ENCODE measurements at regions not wholly inside any gene's neighbourhood (a gene's known extent, or its start where the extent isn't known, plus 50 kb on each side); places are given as distances from the start of the nearest gene placed in this dataset.
"Not testable (repeated sequence)": the region's sequence is repeated elsewhere in the genome, so short reads cannot be mapped to it uniquely, and the experiment has no call there.

GRCh38 chr2:160550048-160550447 lies 56.4 kb upstream of the RBMS1 start:
- no peak for DNase-seq

DNA sequence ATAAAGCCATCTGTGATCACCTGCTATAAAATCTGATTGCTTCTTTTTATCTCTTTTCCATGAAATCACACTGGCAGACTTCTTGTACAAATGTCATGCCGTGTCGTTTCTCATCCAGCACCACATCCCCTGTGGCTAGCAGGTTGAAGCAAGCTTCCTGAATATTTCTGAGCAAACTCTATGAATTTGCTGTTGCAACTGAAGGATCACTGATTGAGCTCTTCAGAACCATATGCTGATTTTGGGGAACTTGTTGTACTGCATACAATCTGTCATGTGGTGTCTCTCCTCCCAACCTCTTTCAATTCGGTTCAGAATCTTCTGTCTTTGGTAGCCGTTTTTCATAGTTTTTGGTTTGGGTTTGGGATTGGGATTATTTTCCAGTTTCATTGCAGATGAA lies 57.7 kb upstream of the RBMS1 start:
- DNase-seq: no peak

- no peak for DNase-seq
Measured at GRCh38 chr2:160555420-160556071, 61.9 kb upstream of the RBMS1 start.

DNA sequence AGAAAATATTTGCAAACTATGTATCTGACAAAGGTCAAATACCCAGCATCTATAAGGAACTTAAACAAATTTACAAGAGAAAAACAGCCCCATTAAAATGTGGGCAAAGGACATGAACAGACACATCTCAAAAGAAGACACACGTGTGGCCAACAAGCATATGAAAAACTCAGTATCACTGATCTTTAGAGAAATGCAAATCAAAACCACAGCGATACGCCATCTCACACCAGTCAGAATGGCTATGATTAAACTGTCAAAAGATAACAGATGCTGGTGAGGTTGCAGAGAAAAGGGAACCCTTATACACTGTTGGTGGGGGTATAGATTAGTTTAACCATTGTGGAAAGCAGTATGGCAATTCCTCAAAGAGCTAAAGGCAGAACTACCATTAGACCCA lies 64.3 kb upstream of the RBMS1 start:
- no peak for DNase-seq

DNA sequence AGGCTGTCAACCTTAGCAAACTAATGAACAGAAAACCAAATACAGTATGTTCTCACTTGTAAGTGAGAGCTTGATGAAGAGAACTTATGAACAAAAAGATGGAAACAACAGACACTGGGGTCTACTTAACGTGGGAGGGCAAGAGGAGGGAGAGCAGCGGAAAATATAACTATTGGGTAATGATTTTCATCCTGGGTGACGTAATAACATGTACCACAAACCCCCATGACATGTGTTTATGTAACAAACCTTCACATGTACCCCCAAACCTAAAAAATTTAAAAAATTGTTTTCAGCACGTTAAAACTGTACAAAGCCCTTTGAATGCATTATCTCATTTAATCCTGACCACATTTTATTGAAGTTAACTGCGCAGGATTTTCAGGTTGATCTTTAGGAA lies 64.9 kb upstream of the RBMS1 start:
- DNase-seq: no peak

DNA sequence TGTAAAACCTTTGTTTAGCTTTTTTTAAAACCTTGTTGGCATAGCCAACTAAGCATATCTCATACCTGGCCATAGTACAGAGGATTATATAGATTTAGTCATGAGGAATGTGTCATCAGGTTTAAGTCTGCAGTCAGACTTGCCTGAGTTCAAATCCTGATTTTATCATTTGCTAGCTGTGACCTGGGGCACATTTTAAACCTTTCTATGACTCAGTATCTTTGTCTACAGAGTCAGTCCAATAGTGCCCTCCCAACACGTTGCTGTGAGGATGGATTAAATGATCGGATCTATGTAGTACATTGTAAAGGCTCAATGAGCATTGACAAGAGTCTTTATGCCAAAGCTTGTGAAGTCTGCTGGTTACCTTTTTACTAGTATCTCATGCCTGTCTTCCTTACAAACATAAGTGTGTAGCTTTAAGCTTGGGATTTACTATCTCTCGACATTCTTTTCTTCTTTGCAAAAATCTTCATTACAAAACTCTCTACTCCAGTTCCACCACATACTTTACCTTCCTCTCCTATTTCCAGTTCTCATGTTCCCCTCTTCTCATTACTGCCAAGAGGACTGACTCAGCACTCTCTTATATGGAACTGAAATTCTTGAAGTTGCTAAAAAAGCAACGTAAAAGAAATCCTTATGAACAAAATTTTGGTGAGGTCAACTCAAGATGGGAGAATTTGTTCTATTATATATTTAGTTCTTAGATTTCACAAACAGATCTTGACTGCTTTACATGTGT lies 68.1 kb upstream of the RBMS1 start:
- no peak for DNase-seq

GRCh38 chr2:160562730-160563129 lies 69.1 kb upstream of the RBMS1 start:
- no peak for DNase-seq

DNA sequence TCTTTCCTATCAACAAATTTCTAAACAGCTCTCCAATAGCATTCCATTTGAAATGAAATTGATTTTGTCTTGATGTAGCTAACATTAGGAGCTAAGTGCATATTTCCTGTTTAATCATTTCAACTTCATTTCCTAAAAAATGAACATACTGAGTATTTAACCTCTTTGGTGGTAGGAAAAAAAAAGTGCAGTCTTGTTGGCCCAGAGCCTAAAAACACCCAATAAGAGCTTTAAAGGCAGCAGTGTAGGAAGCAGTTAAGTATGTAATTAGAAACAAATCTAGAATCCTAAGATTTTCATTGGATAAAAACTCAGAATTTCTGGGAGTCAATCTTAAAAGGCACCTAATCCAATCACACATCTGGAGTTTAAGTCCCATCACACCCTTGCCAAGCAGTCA lies 71.0 kb upstream of the RBMS1 start:
- DNase-seq: no peak

DNA sequence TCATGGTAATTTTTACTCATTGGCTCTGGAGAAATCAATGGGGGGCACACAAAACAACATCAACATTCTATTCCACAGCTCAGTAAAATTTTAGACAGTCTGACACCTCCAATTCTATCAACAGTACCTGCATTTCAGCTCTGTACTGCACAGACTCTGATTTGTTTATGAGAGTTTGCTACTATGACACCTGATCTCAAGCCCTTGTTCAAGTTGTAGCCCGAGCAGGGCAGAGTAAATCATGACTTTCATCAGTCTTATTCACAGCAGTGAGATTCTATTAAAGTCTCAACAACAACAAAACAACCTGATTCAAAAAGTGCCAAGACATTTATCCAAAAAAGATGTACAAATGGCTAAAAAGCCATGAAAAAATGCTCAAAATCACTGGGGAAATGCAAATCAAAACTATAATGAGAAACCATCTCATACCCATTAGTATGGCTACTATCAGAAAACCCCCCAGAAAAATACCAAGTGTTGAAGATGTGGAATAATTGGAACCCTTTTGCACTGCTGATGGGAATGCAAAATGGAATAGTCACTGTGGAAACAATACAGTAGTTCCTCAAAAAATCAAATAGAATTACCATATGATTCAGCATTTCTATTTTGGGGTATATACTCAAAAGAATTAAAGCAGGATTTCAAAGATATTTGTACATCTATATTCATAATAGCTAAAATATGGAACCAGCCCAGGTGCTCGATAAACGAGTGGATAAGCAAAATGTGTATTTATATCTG lies 71.7 kb upstream of the RBMS1 start:
- DNase-seq: no peak

DNA sequence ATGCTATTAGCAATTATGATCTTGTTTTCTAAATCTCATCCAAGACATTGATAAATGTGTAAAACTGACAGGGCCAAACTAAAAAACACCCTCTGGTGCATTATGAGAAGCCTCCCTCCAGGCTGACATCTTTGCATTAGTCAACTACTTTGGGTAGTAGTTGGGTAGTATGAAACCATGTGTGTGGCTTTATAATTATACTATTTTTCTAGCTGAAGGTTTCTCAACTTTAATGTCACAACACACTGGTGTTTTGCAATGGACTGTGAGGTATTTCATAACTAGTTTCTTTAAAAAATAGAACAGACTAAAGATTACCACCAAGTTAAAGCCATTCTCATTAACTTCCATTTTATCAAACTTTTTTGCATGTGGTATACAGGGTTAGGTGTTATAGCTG lies 73.1 kb upstream of the RBMS1 start:
- DNase-seq: no peak

GRCh38 chr2:160568856-160569255 lies 75.2 kb upstream of the RBMS1 start:
- no peak for DNase-seq

GRCh38 chr2:160570376-160570775 lies 76.8 kb upstream of the RBMS1 start:
- DNase-seq: no peak

GRCh38 chr2:160574468-160575140 lies 81.0 kb upstream of the RBMS1 start:
- no peak for DNase-seq

- no peak for DNase-seq
Measured at GRCh38 chr2:160575368-160575767, 81.8 kb upstream of the RBMS1 start.

GRCh38 chr2:160576054-160576499 lies 82.5 kb upstream of the RBMS1 start:
- DNase-seq: no peak

GRCh38 chr2:160577081-160577480 lies 83.5 kb upstream of the RBMS1 start:
- not testable (repeated sequence) for DNase-seq

- no peak for DNase-seq
Measured at GRCh38 chr2:160581035-160581434, 87.4 kb upstream of the RBMS1 start.

DNA sequence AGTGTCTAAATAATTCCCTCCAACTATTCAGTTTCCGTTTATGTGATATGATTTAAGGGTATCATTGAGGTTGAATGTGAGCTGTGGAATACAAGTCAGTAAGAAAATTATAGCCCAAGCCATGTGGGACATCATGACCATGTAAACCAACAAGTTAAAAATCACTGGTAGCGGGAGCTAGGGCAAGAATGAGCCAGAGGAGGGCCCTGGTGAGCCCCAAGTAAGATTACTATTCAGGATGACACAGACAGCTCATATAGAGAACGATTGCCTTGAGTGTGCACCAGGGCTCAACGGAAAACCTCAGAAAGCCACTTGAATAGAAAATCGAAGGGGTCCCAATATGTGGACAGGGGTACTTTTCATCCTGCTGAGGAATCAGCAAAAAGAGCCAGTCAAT lies 87.8 kb upstream of the RBMS1 start:
- no peak for DNase-seq

- no peak for DNase-seq
Measured at GRCh38 chr2:160582081-160582480, 88.5 kb upstream of the RBMS1 start.

GRCh38 chr2:160582490-160583145 lies 89.0 kb upstream of the RBMS1 start:
- DNase-seq: no peak

DNA sequence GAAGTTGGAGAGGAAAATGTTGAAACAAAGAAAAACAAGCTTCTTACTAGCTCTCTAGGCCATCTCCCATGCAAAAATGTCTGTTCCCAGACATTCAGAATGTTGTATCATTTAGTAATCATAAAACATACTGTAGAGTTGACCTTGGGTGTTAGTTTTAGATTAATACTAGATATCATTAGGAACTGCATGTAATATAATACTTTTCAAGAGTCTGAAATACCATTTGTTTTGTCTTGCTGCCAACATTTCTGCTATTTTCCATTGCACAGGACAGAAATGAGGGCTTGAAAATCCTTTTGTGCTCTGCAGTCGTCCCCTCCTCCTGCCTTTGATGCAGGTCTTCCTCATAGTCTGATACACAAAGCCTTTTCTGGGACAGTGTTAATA lies 89.5 kb upstream of the RBMS1 start:
- no peak for DNase-seq

DNA sequence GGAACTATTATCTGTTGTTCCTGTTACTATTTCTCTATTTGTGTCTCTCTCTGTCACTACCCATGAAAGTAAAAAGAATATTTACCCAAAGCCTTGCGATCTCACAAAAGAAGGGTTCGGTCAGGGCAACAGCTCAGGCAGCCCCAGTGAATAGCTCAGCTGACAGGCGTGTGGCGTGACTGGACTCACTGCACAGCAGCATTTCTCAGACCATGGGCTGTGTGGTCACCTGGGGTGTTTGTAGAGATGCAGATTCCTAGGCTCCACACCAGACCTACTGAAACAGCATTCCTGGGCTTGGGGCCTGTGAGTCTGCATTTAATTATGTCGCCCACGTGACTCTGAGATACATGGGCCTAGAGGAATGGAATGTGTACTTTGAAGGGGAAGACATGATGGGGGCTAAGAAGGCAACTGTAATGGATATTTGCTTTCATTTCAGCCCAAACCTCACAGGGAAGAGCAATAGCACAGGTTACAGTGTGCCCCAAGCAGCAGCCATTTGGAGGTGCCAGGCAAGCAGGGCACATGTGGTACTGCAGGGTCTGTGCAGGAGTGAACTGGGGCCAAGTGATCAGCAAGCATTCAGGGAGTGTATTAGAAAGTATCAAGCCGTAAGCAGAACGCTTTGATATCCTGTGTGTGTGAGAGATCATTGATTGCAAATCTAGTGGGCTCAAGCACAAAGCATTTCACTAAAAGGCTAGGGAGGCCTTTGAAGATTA lies 90.4 kb upstream of the RBMS1 start:
- DNase-seq: no peak

All from activated CD4-positive, alpha-beta T cell treated with anti-CD3 and anti-CD28 coated beads for 48 hours (primary cell).